Tibial artery (tissue), 4 donors: ENCODE measurements at regions not wholly inside any gene's neighbourhood (a gene's known extent, or its start where the extent isn't known, plus 50 kb on each side); places are given as distances from the start of the nearest gene placed in this dataset.

Source experiments
- DNase-seq, 2 donors: peaks; one replicate each; pipeline ENCODE4 v3.0.0-alpha.2; 2019
- H3K27ac ChIP-seq, 2 donors: fragments of 200-600 bp; sonication (generic) in 1 of 2; 1 replicate in 1 of 2; 2 replicates in 1 of 2; pipeline ENCODE4 v1.5.1; 2018 to 2019; ENCODE audit warnings: mild to moderate bottlenecking in 1 of 2
- H3K27me3 ChIP-seq, 2 donors: fragments of 200-600 bp; sonication (generic) in 1 of 2; one replicate each; pipeline versions ENCODE4 v1.5.1 to v1.6.0; 2016 to 2019
- H3K36me3 ChIP-seq, 3 donors: fragments of 200-600 bp; sonication (generic) in 2 of 3; one replicate each; pipeline ENCODE4 v1.5.1; 2016 to 2019; ENCODE audit warnings: mild to moderate bottlenecking in 2 of 3
- H3K4me1 ChIP-seq, 4 donors: fragments of 200-600 bp; sonication (generic) in 2 of 4; 1 replicate in 3 of 4; 2 replicates in 1 of 4; pipeline ENCODE4 v1.5.1; 2016 to 2019
- H3K4me3 ChIP-seq, 2 donors: fragments of 200-600 bp; sonication (generic) in 1 of 2; 1 replicate in 1 of 2; 2 replicates in 1 of 2; pipeline ENCODE4 v1.5.1; 2018 to 2019; ENCODE audit warnings: mild to moderate bottlenecking in 2 of 2
- H3K9me3 ChIP-seq, 3 donors: fragments of 200-600 bp; sonication (generic) in 1 of 3; one replicate each; pipeline ENCODE4 v1.5.1; 2016 to 2019
- CTCF ChIP-seq, 2 experiments: fragments of 200-600 bp in 1 of 2; fragments of 450-650 bp in 1 of 2; IDR thresholded peaks; one replicate each; pipeline ENCODE4 v1.5.1; 2017 to 2019; ENCODE audit warnings: antibody characterized with exemption in 2 of 2, mild to moderate bottlenecking in 1 of 2, moderate library complexity in 1 of 2
- intact Hi-C: fragments of 100-400 bp; cut with DNase I; formaldehyde crosslinking; loops from one replicate; pipeline ENCODE4 v1.15.0; 2023; ENCODE audit warnings: low total_unique reads

- no peaks in the 10 kb centered on the region for H3K4me1 ChIP-seq
- H3K4me3 ChIP-seq = no peak overlapping the region
- no peak for TF ChIP-seq CTCF (IDR thresholded peaks at IDR 0.05)
- intact Hi-C loops = no loop called here
- H3K27ac ChIP-seq = no peak overlapping the region
- H3K27me3 ChIP-seq = no peaks in the 10 kb centered on the region
- DNase-seq = no peak
- no peaks in the 10 kb centered on the region for H3K36me3 ChIP-seq
- H3K9me3 ChIP-seq = no peaks in the 10 kb centered on the region
These were observed 199.9 kb upstream of the SATB1 start for GRCh38 chr3:18625085-18625484.

- Histone ChIP-seq H3K27ac (no peak overlapping the region), H3K9me3 (no peaks in the 10 kb centered on the region), H3K27me3 (no peaks in the 10 kb centered on the region), H3K4me3 (no peak overlapping the region), H3K36me3 (no peaks in the 10 kb centered on the region), H3K4me1 (no peaks in the 10 kb centered on the region)
- no peak for DNase-seq
- intact Hi-C loops = no loop called here
- TF ChIP-seq CTCF (IDR thresholded peaks at IDR 0.05) = no peak
These were observed 198.1 kb upstream of the SATB1 start for GRCh38 chr3:18623220-18623619.

GRCh38 chr3:18618723-18619122 is 193.6 kb upstream of the SATB1 start:
- Histone ChIP-seq H3K27ac (no peak overlapping the region), H3K4me3 (no peak overlapping the region), H3K27me3 (no peaks in the 10 kb centered on the region), H3K36me3 (no peaks in the 10 kb centered on the region), H3K9me3 (no peaks in the 10 kb centered on the region), H3K4me1 (no peaks in the 10 kb centered on the region)
- TF ChIP-seq CTCF (IDR thresholded peaks at IDR 0.05) = no peak
- intact Hi-C loops = no loop called here
- DNase-seq = no peak

- no peaks in the 10 kb centered on the region for H3K36me3 ChIP-seq
- no peak for TF ChIP-seq CTCF (IDR thresholded peaks at IDR 0.05)
- intact Hi-C loops = no loop called here
- H3K4me1 ChIP-seq = no peaks in the 10 kb centered on the region
- H3K27me3 ChIP-seq = no peaks in the 10 kb centered on the region
- no peak overlapping the region for H3K4me3 ChIP-seq
- no peak for DNase-seq
- H3K27ac ChIP-seq = no peak overlapping the region
- no peaks in the 10 kb centered on the region for H3K9me3 ChIP-seq
These were observed 186.9 kb upstream of the SATB1 start for GRCh38 chr3:18611991-18612390.

- no peaks in the 10 kb centered on the region for H3K4me1 ChIP-seq
- intact Hi-C loops = no loop called here
- no peaks in the 10 kb centered on the region for H3K27me3 ChIP-seq
- no peak for DNase-seq
- H3K27ac ChIP-seq = no peak overlapping the region
- H3K9me3 ChIP-seq = no peaks in the 10 kb centered on the region
- TF ChIP-seq CTCF (IDR thresholded peaks at IDR 0.05) = no peak
- H3K36me3 ChIP-seq = no peaks in the 10 kb centered on the region
- H3K4me3 ChIP-seq = no peak overlapping the region
These were observed 184.0 kb upstream of the SATB1 start for GRCh38 chr3:18609187-18609586.

- no peak overlapping the region for H3K27ac ChIP-seq
- H3K4me3 ChIP-seq = no peak overlapping the region
- no peak for TF ChIP-seq CTCF (IDR thresholded peaks at IDR 0.05)
- no peaks in the 10 kb centered on the region for H3K36me3 ChIP-seq
- no peaks in the 10 kb centered on the region for H3K4me1 ChIP-seq
- H3K9me3 ChIP-seq = peaks cover 0 to 4% (median 0%) of the 10 kb centered on the region in 3 donors
- H3K27me3 ChIP-seq = no peaks in the 10 kb centered on the region
- intact Hi-C loops = no loop called here
- DNase-seq = no peak
These were observed 172.8 kb upstream of the SATB1 start for GRCh38 chr3:18597919-18598318.
